SU-DHL-6 (cell line): ENCODE measurements at regions not wholly inside any gene's neighbourhood (a gene's known extent, or its start where the extent isn't known, plus 50 kb on each side); places are given as distances from the start of the nearest gene placed in this dataset.

ENCODE experiments used
- H2AFZ ChIP-seq: fragments of 200-600 bp; sonication (generic); 2 replicates; pipeline ENCODE4 v1.6.1; 2014; ENCODE audit warnings: low read depth, mild to moderate bottlenecking, moderate library complexity, mixed read lengths, antibody characterized with exemption, low read length; ENCODE audit not compliant: severe bottlenecking
- H3F3A ChIP-seq: fragments of 200-600 bp; shearing (Covaris generic); 2 replicates; pipeline ENCODE4 v1.6.0; 2016; ENCODE audit warnings: antibody characterized with exemption, mild to moderate bottlenecking; ENCODE audit not compliant: insufficient read depth
- H3K27ac ChIP-seq: fragments of 200-600 bp; sonication (generic); 2 replicates; pipeline ENCODE4 v1.5.1; 2016; ENCODE audit warnings: low read depth, mild to moderate bottlenecking, low read length, moderate library complexity, mixed read lengths
- H3K27me3 ChIP-seq: fragments of 200-600 bp; sonication (generic), shearing (Covaris generic); 2 replicates; pipeline ENCODE4 v1.6.0; 2014; ENCODE audit warnings: mild to moderate bottlenecking, low read length
- H3K36me3 ChIP-seq: fragments of 200-600 bp; sonication (generic); 2 replicates; pipeline ENCODE4 v1.6.1; 2014; ENCODE audit warnings: mild to moderate bottlenecking, low read length, mixed read lengths
- H3K4me2 ChIP-seq: fragments of 300-600, 200-600 bp; shearing (Covaris generic), sonication (generic); 2 replicates; pipeline ENCODE4 v1.6.0; 2014; ENCODE audit warnings: low read length, low read depth, mild to moderate bottlenecking; ENCODE audit not compliant: poor library complexity, severe bottlenecking
- H3K4me3 ChIP-seq: fragments of 200-600 bp; sonication (generic); 2 replicates; pipeline ENCODE4 v1.5.1; 2014; ENCODE audit warnings: antibody characterized with exemption, low read length, mild to moderate bottlenecking, mixed read lengths; ENCODE audit not compliant: insufficient read depth, poor library complexity, severe bottlenecking
- H3K79me2 ChIP-seq: fragments of 200-600 bp; sonication (generic); 2 replicates; pipeline ENCODE4 v1.6.1; 2014; ENCODE audit warnings: mild to moderate bottlenecking, low read length, moderate library complexity; ENCODE audit not compliant: insufficient read depth
- H3K9ac ChIP-seq: fragments of 200-600 bp; sonication (generic); 2 replicates; pipeline ENCODE4 v1.7.0; 2014; ENCODE audit warnings: mild to moderate bottlenecking, low read length
- H3K9me2 ChIP-seq: fragments of 200-600 bp; sonication (generic); replicated peaks from 2 replicates; pipeline ENCODE4 v1.6.1; 2014; ENCODE audit warnings: low read length; ENCODE audit not compliant: insufficient read depth
- H3K9me3 ChIP-seq: fragments of 200-600 bp; sonication (generic); 2 replicates; pipeline ENCODE4 v1.6.1; 2014; ENCODE audit warnings: low read length, mixed read lengths; ENCODE audit not compliant: insufficient read depth
- H4K20me1 ChIP-seq: fragments of 200-600 bp; sonication (generic); 2 replicates; pipeline ENCODE4 v1.6.1; 2014; ENCODE audit warnings: low read depth, mild to moderate bottlenecking, antibody characterized with exemption, low read length, moderate library complexity, mixed read lengths
- EZH2phosphoT487 ChIP-seq: fragments of 200-600 bp; sonication (generic), shearing (Covaris generic); conservative IDR thresholded peaks from 2 replicates; pipeline ENCODE4 v1.6.1; 2018; ENCODE audit warnings: mild to moderate bottlenecking, antibody characterized with exemption, low read length, moderate library complexity, mixed read lengths
- TF ChIP-seq, protein P1 (sequence below): fragments of 200-600 bp; sonication (generic); IDR thresholded peaks from one replicate; pipeline ENCODE4 v1.5.1; 2017; ENCODE audit warnings: antibody characterized with exemption, mild to moderate bottlenecking, low read length, moderate library complexity; ENCODE audit not compliant: insufficient read depth, poor library complexity, severe bottlenecking

DNA sequence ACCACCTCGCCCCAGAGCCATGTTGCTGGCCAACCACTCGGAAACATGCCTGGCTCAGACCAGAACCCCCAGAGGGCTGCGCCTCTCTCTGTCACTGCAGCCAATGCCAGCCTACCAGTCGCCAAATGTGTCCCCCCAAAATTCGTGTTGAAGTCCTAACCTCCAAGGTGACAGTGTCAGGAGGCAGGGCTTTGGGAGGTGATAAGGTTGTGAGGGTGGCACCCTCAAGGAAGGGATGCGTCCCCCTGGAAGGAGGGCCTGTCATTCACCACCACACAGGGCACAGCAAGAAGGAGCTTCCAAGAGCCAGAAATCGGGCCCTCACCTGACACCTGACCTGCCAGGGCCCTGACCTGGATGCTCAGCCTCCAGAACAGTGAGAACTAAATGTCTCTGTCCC is 291.9 kb upstream of the SALL3 start:
- no peaks in the 10 kb centered on the region for H3K79me2 ChIP-seq
- H3K9ac ChIP-seq = no peak overlapping the region
- no peak overlapping the region for H3K4me2 ChIP-seq
- H3K4me3 ChIP-seq = no peak overlapping the region
- H4K20me1 ChIP-seq = no peaks in the 10 kb centered on the region
- no peak overlapping the region for H3K27ac ChIP-seq
- H3K27me3 ChIP-seq = no peaks in the 10 kb centered on the region
- no peaks in the 10 kb centered on the region for H3F3A ChIP-seq
- no peaks in the 10 kb centered on the region for H3K9me3 ChIP-seq
- no peaks in the 10 kb centered on the region for H3K36me3 ChIP-seq
- no peaks in the 10 kb centered on the region for H3K9me2 ChIP-seq
- TF ChIP-seq, protein P1, sequence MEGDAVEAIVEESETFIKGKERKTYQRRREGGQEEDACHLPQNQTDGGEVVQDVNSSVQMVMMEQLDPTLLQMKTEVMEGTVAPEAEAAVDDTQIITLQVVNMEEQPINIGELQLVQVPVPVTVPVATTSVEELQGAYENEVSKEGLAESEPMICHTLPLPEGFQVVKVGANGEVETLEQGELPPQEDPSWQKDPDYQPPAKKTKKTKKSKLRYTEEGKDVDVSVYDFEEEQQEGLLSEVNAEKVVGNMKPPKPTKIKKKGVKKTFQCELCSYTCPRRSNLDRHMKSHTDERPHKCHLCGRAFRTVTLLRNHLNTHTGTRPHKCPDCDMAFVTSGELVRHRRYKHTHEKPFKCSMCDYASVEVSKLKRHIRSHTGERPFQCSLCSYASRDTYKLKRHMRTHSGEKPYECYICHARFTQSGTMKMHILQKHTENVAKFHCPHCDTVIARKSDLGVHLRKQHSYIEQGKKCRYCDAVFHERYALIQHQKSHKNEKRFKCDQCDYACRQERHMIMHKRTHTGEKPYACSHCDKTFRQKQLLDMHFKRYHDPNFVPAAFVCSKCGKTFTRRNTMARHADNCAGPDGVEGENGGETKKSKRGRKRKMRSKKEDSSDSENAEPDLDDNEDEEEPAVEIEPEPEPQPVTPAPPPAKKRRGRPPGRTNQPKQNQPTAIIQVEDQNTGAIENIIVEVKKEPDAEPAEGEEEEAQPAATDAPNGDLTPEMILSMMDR = no peak
- no peak for TF ChIP-seq EZH2phosphoT487
- no peak overlapping the region for H2AFZ ChIP-seq

DNA sequence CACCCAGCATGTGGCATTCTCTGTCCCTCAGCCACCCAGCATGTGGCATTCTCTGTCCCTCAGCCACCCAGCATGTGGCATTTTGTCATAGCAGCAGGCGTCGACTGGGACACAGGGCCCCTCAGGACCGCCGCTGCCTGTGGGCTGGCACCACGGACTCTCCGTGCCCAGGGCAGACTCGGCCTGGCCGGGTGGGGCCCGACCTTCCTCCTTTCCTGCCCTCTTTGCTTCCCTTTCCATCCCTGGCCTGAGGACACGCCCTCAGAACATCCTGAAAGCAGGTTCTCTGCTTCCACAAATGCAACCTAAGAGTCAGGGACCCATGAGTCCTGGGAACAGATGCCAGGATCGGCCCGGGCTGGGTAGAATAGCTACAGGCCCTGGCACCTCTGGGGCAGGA is 291.4 kb upstream of the SALL3 start:
- Histone ChIP-seq H3K79me2 (no peaks in the 10 kb centered on the region), H3K4me2 (no peak overlapping the region), H3K4me3 (no peak overlapping the region), H3F3A (no peaks in the 10 kb centered on the region), H4K20me1 (no peaks in the 10 kb centered on the region), H3K9me2 (no peaks in the 10 kb centered on the region), H3K27ac (no peak overlapping the region), H2AFZ (no peak overlapping the region), H3K9me3 (no peaks in the 10 kb centered on the region), H3K9ac (no peak overlapping the region), H3K36me3 (no peaks in the 10 kb centered on the region), H3K27me3 (no peaks in the 10 kb centered on the region)
- TF ChIP-seq EZH2phosphoT487 = no peak
- TF ChIP-seq, protein P1 = no peak

DNA sequence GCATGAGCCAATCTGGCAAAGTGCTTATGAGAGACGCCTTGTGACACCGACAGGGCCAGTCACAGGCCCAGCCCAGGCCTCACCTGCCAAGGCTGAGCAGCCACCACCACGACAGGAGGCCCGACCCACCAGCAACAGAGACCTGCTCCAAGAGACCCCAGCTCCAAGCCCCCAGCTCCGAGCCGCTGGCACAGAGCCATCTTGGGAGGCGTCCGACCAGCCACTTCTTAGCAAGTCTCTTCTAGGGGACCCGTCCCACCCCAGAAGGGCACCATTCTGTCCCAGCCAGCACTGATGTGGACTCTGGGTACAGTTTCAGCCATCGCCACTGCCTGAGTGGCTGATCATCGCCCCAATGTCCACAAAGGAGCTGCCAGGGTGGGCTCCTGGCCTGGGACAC is 290.7 kb upstream of the SALL3 start:
- no peak overlapping the region for H3K4me3 ChIP-seq
- H3K4me2 ChIP-seq = no peak overlapping the region
- H3K9ac ChIP-seq = no peak overlapping the region
- TF ChIP-seq, protein P1 = no peak
- TF ChIP-seq EZH2phosphoT487 = no peak
- H3K9me2 ChIP-seq = no peaks in the 10 kb centered on the region
- no peaks in the 10 kb centered on the region for H3F3A ChIP-seq
- H3K27ac ChIP-seq = no peak overlapping the region
- no peaks in the 10 kb centered on the region for H3K27me3 ChIP-seq
- H2AFZ ChIP-seq = no peak overlapping the region
- no peaks in the 10 kb centered on the region for H4K20me1 ChIP-seq
- no peaks in the 10 kb centered on the region for H3K9me3 ChIP-seq
- no peaks in the 10 kb centered on the region for H3K36me3 ChIP-seq
- H3K79me2 ChIP-seq = no peaks in the 10 kb centered on the region

DNA sequence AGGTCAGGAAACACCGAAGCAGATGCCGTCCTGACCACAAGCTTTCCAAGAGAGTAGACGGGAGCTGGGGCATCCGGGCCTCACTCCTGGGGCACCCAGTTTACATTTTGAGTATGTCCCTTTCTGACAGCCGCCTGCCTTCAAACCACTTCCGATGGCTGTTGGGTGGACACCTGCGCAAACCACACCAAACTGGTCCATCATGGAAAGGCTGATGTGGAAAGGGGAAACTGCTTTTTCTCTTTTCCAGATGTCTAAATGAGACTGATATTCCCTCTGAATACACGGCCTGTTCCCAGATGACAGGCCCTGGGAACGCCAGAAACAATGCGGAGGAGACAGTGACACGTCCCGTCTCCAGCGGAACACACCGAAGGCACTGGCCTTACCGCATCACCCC is 290.0 kb upstream of the SALL3 start:
- no peaks in the 10 kb centered on the region for H4K20me1 ChIP-seq
- H3K27ac ChIP-seq = no peak overlapping the region
- TF ChIP-seq, protein P1 = no peak
- no peak for TF ChIP-seq EZH2phosphoT487
- H3K4me3 ChIP-seq = no peak overlapping the region
- no peak overlapping the region for H3K4me2 ChIP-seq
- no peaks in the 10 kb centered on the region for H3K9me2 ChIP-seq
- no peaks in the 10 kb centered on the region for H3K27me3 ChIP-seq
- no peaks in the 10 kb centered on the region for H3K36me3 ChIP-seq
- H2AFZ ChIP-seq = no peak overlapping the region
- H3K9ac ChIP-seq = no peak overlapping the region
- H3F3A ChIP-seq = no peaks in the 10 kb centered on the region
- no peaks in the 10 kb centered on the region for H3K9me3 ChIP-seq
- H3K79me2 ChIP-seq = no peaks in the 10 kb centered on the region
